Right lobe of liver (tissue), 6 donors: ENCODE measurements at regions not wholly inside any gene's neighbourhood (a gene's known extent, or its start where the extent isn't known, plus 50 kb on each side); places are given as distances from the start of the nearest gene placed in this dataset.

Experiments
- ATAC-seq, 4 donors: fragments of 200-7000 bp; cut with Tn5 transposase; one replicate each; pipeline ENCODE4 v1.9.1; 2020; ENCODE audit warnings: mild to moderate bottlenecking in 4 of 4, moderate library complexity in 4 of 4
- DNase-seq, 3 donors: peaks; one replicate each; pipeline ENCODE4 v3.0.0-alpha.2; 2020
- H3K27ac ChIP-seq, 3 donors: fragments of 200-600 bp; one replicate each; pipeline ENCODE4 v1.8.0; 2022
- H3K27me3 ChIP-seq, 2 donors: fragments of 200-600 bp; one replicate each; pipeline ENCODE4 v1.8.0; 2022
- H3K36me3 ChIP-seq, 4 donors: fragments of 200-600 bp; sonication (generic) in 1 of 4; one replicate each; pipeline versions ENCODE4 v1.5.1 to v1.8.0; 2017 to 2022; ENCODE audit warnings: control low read depth in 1 of 4
- H3K4me1 ChIP-seq, 4 donors: fragments of 200-600 bp; sonication (generic) in 1 of 4; one replicate each; pipeline versions ENCODE4 v1.5.1 to v1.8.0; 2017 to 2022; ENCODE audit warnings: control low read depth in 1 of 4
- H3K4me3 ChIP-seq, 3 donors: fragments of 200-600 bp; one replicate each; pipeline ENCODE4 v1.8.0; 2022
- H3K9me3 ChIP-seq, 4 donors: fragments of 200-600 bp; sonication (generic) in 1 of 4; one replicate each; pipeline versions ENCODE4 v1.5.1 to v1.8.0; 2017 to 2022; ENCODE audit warnings: control low read depth in 1 of 4
- CTCF ChIP-seq, 4 donors: fragments of 200-600 bp in 3 of 4; fragments of 450-650 bp in 1 of 4; IDR thresholded peaks; one replicate each; pipeline versions ENCODE4 v1.5.1 to v1.8.0; 2016 to 2022; ENCODE audit warnings: antibody characterized with exemption in 4 of 4, mild to moderate bottlenecking in 2 of 4
- POLR2A ChIP-seq: fragments of 450-650 bp; IDR thresholded peaks from one replicate; pipeline ENCODE4 v1.6.1; 2017; ENCODE audit warnings: antibody characterized with exemption, mild to moderate bottlenecking
- WGBS: methylation state at CpG from one replicate; pipeline ENCODE4 v1.1.6; 2018; ENCODE audit warnings: low coverage, low lambda C conversion rate; ENCODE audit not compliant: insufficient coverage; ENCODE audit errors: missing lambda C conversion rate; 5-methylcytosine and 5-hydroxymethylcytosine counted together
- intact Hi-C, 2 donors: fragments of 100-400 bp; cut with DNase I; formaldehyde crosslinking; loops; one replicate each; pipeline versions ENCODE4 v1.11.2 to v1.14.1; 2022
- donor health status: DM: no; HTN: yes; CAD: no.
- donor health status: DM: no; HTN: no; CAD: no.
- donor health status: DM: no; HTN: no; CAD: no.
- donor health status: DM: no; HTN: yes; CAD: no.
- donor health status: DM: no; HTN: yes; CAD: no.

- ATAC-seq (no peak), DNase-seq (no peak)
- intact Hi-C loops = no loop called here
- no peak for TF ChIP-seq POLR2A
- TF ChIP-seq CTCF (IDR thresholded peaks at IDR 0.05) = no peak
- Histone ChIP-seq H3K4me3 (no peak overlapping the region), H3K9me3 (no peaks in the 10 kb centered on the region), H3K27ac (no peak overlapping the region), H3K36me3 (no peaks in the 10 kb centered on the region), H3K4me1 (no peaks in the 10 kb centered on the region), H3K27me3 (no peaks in the 10 kb centered on the region)
- 36% methylated on average over 4 of the region's 5 CpGs for WGBS
Measured at GRCh38 chrX:3529466-3530010, 183.1 kb upstream of the MXRA5 start.

- no peak for DNase-seq
- no peak for TF ChIP-seq CTCF (IDR thresholded peaks at IDR 0.05)
- WGBS = 33% methylated on average over 1 of the region's 3 CpGs
Measured at GRCh38 chrX:3527811-3528210, 181.4 kb upstream of the MXRA5 start.

GRCh38 chrX:3527166-3527565 is 180.7 kb upstream of the MXRA5 start:
- TF ChIP-seq CTCF (IDR thresholded peaks at IDR 0.05) (no peak), POLR2A (no peak)
- no peak overlapping the region for H3K4me3 ChIP-seq
- 47% methylated on average over 3 of the region's 3 CpGs for WGBS
- H3K9me3 ChIP-seq = no peaks in the 10 kb centered on the region
- DNase-seq = no peak
- no peaks in the 10 kb centered on the region for H3K27me3 ChIP-seq
- intact Hi-C loops = no loop called here
- H3K36me3 ChIP-seq = no peaks in the 10 kb centered on the region
- H3K4me1 ChIP-seq = no peaks in the 10 kb centered on the region
- ATAC-seq = no peak
- H3K27ac ChIP-seq = no peak overlapping the region

More at GRCh38 chrX:3527811-3528210, 181.4 kb upstream of the MXRA5 start:
- H3K27me3 ChIP-seq = no peaks in the 10 kb centered on the region
- H3K27ac ChIP-seq = no peak overlapping the region
- H3K9me3 ChIP-seq = no peaks in the 10 kb centered on the region
- intact Hi-C loops = no loop called here
- no peaks in the 10 kb centered on the region for H3K36me3 ChIP-seq
- no peak overlapping the region for H3K4me3 ChIP-seq
- no peaks in the 10 kb centered on the region for H3K4me1 ChIP-seq
- no peak for ATAC-seq

GRCh38 chrX:3526731-3527130 is 180.3 kb upstream of the MXRA5 start:
- Histone ChIP-seq H3K4me1 (no peaks in the 10 kb centered on the region), H3K9me3 (no peaks in the 10 kb centered on the region), H3K36me3 (no peaks in the 10 kb centered on the region), H3K4me3 (no peak overlapping the region), H3K27me3 (no peaks in the 10 kb centered on the region), H3K27ac (no peak overlapping the region)
- intact Hi-C loops = no loop called here
- DNase-seq (no peak), ATAC-seq (no peak)
- WGBS = 67% methylated on average over 2 of the region's 2 CpGs
- no peak for TF ChIP-seq CTCF (IDR thresholded peaks at IDR 0.05)
- no peak for TF ChIP-seq POLR2A

- DNase-seq (no peak), ATAC-seq (no peak)
- Histone ChIP-seq H3K27ac (no peak overlapping the region), H3K36me3 (no peaks in the 10 kb centered on the region), H3K9me3 (no peaks in the 10 kb centered on the region), H3K4me1 (no peaks in the 10 kb centered on the region), H3K4me3 (no peak overlapping the region), H3K27me3 (no peaks in the 10 kb centered on the region)
- intact Hi-C loops = no loop called here
- TF ChIP-seq POLR2A (no peak), CTCF (IDR thresholded peaks at IDR 0.05) (no peak)
- 39% methylated on average over 5 of the region's 5 CpGs for WGBS
Measured at GRCh38 chrX:3526071-3526470, 179.6 kb upstream of the MXRA5 start.
